H1 (cell line): ENCODE measurements at regions not wholly inside any gene's neighbourhood (a gene's known extent, or its start where the extent isn't known, plus 50 kb on each side); places are given as distances from the start of the nearest gene placed in this dataset.

Source experiments
- BACH1 ChIP-seq: IDR thresholded peaks from 2 replicates; pipeline ENCODE4 v1.6.1; 2012; ENCODE audit warnings: low read length, improper control_type of control experiment
- CHD2 ChIP-seq: IDR thresholded peaks from 2 replicates; pipeline ENCODE4 v1.6.1; 2012; ENCODE audit warnings: low read length, improper control_type of control experiment
- HDAC6 ChIP-seq: IDR thresholded peaks from one replicate; pipeline ENCODE4 v1.7.1; 2012; ENCODE audit warnings: low read depth, mild to moderate bottlenecking, inconsistent platforms, low read length, moderate library complexity
- RXRA ChIP-seq: IDR thresholded peaks from 2 replicates; pipeline ENCODE4 v1.6.1; 2011; ENCODE audit warnings: low read depth, mild to moderate bottlenecking, low read length, moderate library complexity; ENCODE audit not compliant: insufficient read depth
- SIRT6 ChIP-seq: IDR thresholded peaks from one replicate; pipeline ENCODE4 v1.7.1; 2012; ENCODE audit warnings: low read length, inconsistent platforms
- TF ChIP-seq, protein P1 (sequence below): IDR thresholded peaks from 2 replicates; pipeline ENCODE4 v1.6.1; 2012; ENCODE audit warnings: inconsistent platforms

DNA sequence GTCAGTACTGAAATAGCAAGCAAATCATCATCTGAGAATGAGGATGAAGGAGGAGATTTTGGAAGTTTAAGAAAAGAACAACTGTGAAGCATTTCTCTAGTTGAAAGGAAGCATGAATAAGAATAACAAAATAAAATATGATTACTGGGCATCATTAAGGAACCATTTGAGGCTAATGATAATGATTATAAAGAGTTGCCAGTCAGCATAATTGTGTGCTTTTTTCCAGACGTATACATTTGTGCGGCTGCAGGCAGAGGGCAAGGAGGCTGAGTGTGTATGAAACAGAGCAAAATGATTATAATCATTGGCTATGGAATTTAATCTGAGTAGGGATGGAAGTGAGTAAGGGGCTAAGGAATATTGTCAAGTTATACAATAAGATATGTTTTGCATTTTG, 218.7 kb upstream of the FUT9 start (continued):
- TF ChIP-seq CHD2 (no peak), RXRA (no peak), HDAC6 (no peak), SIRT6 (no peak), BACH1 (no peak)
- TF ChIP-seq, protein P1, sequence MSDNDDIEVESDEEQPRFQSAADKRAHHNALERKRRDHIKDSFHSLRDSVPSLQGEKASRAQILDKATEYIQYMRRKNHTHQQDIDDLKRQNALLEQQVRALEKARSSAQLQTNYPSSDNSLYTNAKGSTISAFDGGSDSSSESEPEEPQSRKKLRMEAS = no peak
